HG03342 (cell line): ENCODE measurements at regions not wholly inside any gene's neighbourhood (a gene's known extent, or its start where the extent isn't known, plus 50 kb on each side); places are given as distances from the start of the nearest gene placed in this dataset.
A peak's percentile ranks its signal among the peaks of the same experiment; 100 is the strongest.

ENCODE experiments used
- ATAC-seq: cut with Tn5 transposase; IDR thresholded peaks from one replicate; pipeline ENCODE4 v1.9.1; 2021; ENCODE audit warnings: mild to moderate bottlenecking, moderate library complexity; ENCODE audit not compliant: unreplicated experiment

DNA sequence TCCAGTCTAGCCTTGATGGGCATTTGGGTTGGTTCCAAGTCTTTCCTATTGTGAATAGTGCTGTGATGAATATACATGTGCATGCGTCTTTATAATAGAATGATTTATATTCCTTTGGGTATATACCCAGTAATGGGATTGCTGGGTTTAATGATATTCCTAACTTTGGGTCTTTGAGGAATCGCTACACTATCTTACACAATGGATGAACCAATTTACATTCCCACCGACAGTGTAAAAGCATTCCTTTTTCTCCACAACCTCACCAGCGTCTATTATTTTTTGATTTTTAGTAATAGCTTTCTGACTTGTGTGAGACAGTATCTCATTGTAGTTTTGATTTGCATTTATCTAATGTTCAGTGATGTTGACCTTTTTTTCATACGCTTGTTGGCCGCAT lies 1040.1 kb downstream of the MAT2B start:
- ATAC-seq = no peak

GRCh38 chr5:164553851-164554250 lies 1048.4 kb downstream of the MAT2B start:
- no peak for ATAC-seq

GRCh38 chr5:164555809-164556208 lies 1050.4 kb downstream of the MAT2B start:
- no peak for ATAC-seq

DNA sequence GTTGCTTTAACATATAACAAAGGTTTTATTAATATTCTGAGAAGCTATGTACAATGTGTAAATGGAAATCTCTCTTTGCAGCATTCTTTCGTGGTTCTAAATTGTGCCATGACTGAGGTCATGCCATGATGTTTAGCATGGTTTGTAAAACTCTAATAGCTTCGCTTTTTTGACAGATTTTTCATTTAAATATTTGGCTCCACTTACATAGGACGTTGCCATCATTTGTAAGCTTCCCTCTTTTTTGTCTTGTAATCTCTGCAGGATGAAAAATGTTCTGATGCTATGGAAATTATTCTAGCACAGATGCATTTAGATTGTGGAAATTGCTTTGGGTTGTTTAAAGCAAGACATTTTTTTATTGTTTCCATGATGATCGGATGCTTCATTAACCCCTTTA lies 1054.8 kb downstream of the MAT2B start:
- ATAC-seq = no peak

- no peak for ATAC-seq
These were observed 1056.8 kb downstream of the MAT2B start for GRCh38 chr5:164561933-164562872.

DNA sequence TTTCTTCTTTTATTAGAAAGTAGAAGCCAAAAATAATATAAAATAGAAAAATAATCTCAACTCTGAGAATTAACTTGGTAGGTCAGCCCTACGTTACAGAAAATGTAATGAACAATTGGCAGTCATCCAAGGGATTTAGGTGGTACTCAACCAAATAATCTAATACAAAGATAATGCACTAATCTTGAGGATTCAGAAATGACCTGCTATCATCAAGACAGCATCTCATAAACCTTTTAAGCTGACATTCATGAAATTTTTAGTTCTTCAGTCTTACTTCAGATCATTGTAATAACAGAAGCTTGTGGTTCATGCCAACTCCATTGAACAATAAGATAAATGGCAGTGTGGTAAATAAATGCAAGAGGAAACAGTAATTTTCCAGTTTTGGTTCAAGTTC lies 1058.0 kb downstream of the MAT2B start:
- ATAC-seq = no peak

GRCh38 chr5:164573397-164573796 lies 1068.0 kb downstream of the MAT2B start:
- ATAC-seq = no peak

DNA sequence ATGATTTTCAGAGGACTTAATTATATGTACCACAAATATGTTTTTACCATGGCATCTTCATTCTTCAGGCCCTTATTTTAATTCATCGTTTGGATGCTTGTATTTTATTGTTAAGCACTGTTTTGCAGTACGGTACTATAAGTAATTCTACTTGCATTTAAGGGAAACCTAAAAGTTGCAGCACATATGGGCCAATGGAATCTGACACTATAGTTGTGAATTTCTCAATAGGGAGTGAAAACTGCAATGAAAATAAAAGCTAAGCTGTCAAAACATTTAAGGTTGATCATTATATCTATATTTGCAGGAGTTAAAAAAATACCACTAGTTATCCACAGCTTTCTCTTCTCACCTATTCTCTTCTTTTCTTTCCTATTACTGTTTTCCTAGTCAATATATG lies 1071.8 kb downstream of the MAT2B start:
- no peak for ATAC-seq

GRCh38 chr5:164577742-164578141 lies 1072.3 kb downstream of the MAT2B start:
- no peak for ATAC-seq

- ATAC-seq = no peak
These were observed 1073.0 kb downstream of the MAT2B start for GRCh38 chr5:164578401-164578800.

GRCh38 chr5:164578911-164579310 lies 1073.5 kb downstream of the MAT2B start:
- no peak for ATAC-seq

- ATAC-seq = no peak
These were observed 1074.7 kb downstream of the MAT2B start for GRCh38 chr5:164580155-164580554.

DNA sequence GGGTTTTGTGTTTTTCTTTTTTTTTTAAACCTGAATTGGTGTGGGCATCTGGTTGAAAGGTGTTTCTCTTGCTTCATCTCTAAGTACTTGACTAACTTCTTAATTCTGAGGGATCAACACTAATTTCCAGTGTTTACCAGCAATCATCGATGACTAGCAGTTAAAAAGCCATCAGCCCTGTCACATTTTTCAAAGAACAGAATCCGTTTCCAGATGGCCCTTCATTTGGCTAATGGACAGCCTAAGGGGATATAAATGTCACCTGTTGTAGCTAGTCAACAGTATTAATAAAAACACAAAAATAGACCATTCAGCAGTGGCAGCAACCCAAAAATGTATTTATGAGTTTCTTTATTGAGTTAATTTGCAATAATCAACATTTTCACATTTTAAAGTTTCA lies 1076.5 kb downstream of the MAT2B start:
- ATAC-seq = no peak

DNA sequence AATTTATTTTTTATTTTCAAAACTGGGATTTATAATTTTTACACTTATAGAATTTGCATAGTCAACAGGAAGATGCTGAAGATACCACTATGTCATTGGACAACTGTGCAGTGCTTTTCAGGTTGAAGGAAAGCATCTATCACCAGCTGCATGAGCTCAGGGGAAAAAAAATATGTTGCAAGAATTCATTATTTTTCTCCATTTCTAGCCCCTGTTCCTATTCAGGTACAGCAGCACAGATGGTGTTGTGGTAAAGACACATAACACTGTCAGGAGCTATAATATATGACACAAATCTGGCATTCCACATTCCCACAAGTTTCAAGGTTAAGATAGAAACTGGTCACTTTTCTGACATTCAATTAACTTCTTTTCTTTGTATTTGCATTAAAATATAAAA lies 1088.6 kb downstream of the MAT2B start:
- ATAC-seq = no peak

DNA sequence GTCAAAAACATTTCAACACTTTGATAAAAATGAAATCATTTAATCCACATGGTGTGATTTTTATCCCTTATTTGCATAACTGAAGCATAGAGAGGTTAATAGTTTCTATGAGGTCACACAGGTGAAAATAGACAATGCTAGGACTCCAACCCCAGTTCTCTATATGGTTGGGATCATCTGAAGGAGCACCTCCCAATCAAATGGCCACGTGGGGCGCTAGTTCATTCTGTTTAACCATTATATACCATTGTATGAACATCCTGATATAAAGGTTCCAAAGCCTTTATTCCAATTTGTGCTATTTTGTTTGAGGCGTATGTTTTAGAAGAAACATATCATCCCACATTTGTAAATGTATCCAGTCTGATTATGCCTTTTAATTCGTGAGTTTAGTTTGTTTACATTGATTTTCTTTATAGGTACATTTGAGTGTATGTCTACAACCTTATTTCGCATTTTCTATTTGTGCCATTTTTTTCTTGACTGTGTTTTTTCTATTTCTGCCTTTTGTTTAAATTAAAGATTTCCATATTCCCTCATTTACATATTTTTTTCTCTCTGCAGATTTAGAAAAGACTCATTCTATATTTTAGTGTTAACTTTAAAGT lies 1092.0 kb downstream of the MAT2B start:
- ATAC-seq = peak; percentile 91

DNA sequence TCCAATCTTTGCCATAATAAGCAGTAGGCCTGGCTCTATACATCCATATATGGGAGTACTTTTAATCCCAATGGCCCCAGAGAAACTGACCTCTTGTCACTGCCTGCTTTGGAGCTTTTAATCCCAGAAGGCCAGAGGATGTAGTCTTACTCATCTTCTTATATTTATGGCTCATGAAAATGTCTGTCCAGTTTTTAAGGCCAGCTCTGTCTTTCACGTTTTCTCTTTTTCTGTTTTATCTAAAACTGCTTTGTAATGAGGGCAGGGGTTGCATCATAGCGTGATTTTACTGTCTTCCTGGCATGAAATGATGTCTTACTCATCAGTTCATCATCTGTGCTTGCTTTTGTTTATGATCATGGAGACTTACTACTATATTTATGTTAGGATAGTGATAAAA lies 1094.9 kb downstream of the MAT2B start:
- ATAC-seq = no peak

GRCh38 chr5:164600929-164601535 lies 1095.6 kb downstream of the MAT2B start:
- no peak for ATAC-seq

- ATAC-seq = no peak
These were observed 1103.1 kb downstream of the MAT2B start for GRCh38 chr5:164608507-164608906.

- ATAC-seq = no peak
These were observed 1105.0 kb downstream of the MAT2B start for GRCh38 chr5:164610374-164610773.

- ATAC-seq = no peak
These were observed 1109.3 kb downstream of the MAT2B start for GRCh38 chr5:164614707-164615106.

DNA sequence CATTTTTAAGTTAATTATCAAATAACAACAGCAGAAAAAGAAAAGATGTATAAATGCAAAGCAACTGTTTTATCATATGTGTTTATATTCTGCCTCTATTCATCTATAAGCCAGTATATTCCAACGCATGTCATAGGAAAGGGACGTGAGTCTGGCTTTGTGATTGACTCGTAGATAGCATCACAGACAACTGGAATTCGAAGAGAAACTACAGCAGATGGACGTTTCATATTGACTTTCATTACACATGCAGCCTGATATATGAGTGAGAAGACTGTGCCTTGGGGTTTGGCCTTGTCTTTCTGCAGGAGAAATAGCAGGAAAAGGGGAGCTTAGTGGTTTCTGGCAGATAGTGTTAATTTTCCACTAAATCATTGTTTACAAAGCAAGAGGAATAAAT lies 1111.9 kb downstream of the MAT2B start:
- ATAC-seq = no peak

DNA sequence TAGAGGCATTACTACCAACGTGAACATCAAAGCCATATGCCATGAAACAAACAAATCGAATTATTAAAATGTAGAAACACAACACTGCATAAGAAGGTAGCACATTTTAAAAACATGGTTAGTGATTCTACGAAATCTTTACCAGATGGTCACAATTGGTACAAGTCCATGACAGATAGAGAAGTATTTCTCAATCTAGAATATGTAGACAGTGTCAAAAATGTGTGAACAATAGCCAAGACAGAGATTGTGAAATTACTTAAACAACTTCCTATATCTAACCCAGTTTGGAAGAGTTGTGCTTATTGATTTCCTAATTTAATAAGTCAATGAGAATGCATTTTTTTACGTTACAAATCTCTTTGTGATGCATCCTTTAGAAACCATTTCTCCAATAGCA lies 1121.6 kb downstream of the MAT2B start:
- no peak for ATAC-seq
